Large intestine (tissue), 3 donors: ENCODE measurements at regions not wholly inside any gene's neighbourhood (a gene's known extent, or its start where the extent isn't known, plus 50 kb on each side); places are given as distances from the start of the nearest gene placed in this dataset.
"Not testable (repeated sequence)": the region's sequence is repeated elsewhere in the genome, so short reads cannot be mapped to it uniquely, and the experiment has no call there.

ENCODE experiments used
- DNase-seq, 2 donors: peaks; one replicate each; pipeline versions ENCODE4 v3.0.0 to v3.0.0-alpha.2; 2013
- H3K27ac ChIP-seq: one replicate; pipeline ENCODE4 v1.5.1; 2013; ENCODE audit warnings: low read length
- H3K27me3 ChIP-seq: 2 replicates; pipeline ENCODE4 v1.6.1; 2013; ENCODE audit warnings: low read length; ENCODE audit not compliant: control insufficient read depth, insufficient read depth
- H3K36me3 ChIP-seq: 2 replicates; pipeline ENCODE4 v1.6.1; 2013; ENCODE audit warnings: low read length; ENCODE audit not compliant: control insufficient read depth, insufficient read depth
- H3K4me1 ChIP-seq: one replicate; pipeline ENCODE4 v1.6.1; 2013; ENCODE audit warnings: low read length; ENCODE audit not compliant: control insufficient read depth, insufficient read depth
- H3K4me3 ChIP-seq: one replicate; pipeline ENCODE4 v1.5.1; 2013; ENCODE audit warnings: low read length
- H3K9me3 ChIP-seq: one replicate; pipeline ENCODE4 v1.6.1; 2013; ENCODE audit warnings: mild to moderate bottlenecking, low read depth, low read length, moderate library complexity; ENCODE audit not compliant: control insufficient read depth
- WGBS: methylation state at CpG from one replicate; pipeline ENCODE4 v1.1.5; 2013; ENCODE audit warnings: low lambda C conversion rate; ENCODE audit not compliant: insufficient coverage; 5-methylcytosine and 5-hydroxymethylcytosine counted together

DNA sequence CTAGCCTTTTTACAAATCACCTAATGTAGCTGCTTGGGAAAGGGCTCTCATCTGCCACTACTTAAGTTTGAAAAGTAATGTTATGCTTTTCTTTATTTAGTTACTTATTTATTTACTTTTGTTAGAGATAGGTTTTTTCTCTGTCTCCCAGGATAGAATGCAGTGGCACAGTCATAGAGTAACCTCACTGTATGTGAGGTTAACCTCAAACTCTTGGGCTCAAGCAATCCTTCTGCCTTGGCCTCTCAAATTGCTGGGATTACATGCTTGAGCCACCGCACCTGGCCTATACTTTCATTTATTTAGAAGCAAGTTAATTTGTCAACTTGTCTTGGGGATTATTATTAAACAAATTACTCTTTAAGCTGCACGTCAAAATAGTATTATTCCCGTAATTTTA lies 1814.6 kb downstream of the KHDRBS2 start:
- not testable (repeated sequence) for H3K4me3 ChIP-seq, H3K27me3 ChIP-seq, H3K36me3 ChIP-seq, H3K4me1 ChIP-seq, DNase-seq, H3K9me3 ChIP-seq, H3K27ac ChIP-seq
- WGBS, result no CpG with 5 or more reads among the region's 3 CpGs

DNA sequence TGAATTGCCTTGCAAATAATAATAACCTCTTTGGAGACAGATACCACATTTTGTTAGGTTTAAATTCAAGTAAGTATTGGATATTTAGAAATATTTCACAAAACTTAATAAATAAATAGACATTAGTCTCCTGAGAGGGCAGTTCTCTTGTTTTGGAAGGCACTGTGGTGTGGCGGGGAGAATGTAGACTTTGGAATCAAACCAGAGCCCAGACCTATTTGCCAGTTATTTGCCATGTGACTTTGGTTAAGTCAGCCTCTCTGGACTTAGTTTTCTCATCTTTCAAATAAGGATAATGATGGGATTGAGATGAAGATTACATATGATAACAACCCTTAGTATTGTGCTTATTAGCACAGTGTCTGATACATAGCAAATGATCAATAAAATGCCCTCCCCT lies 1835.6 kb downstream of the KHDRBS2 start:
- H3K27ac ChIP-seq, H3K36me3 ChIP-seq, H3K4me3 ChIP-seq, H3K4me1 ChIP-seq, DNase-seq, H3K9me3 ChIP-seq, H3K27me3 ChIP-seq: not testable (repeated sequence)
- no CpG with 5 or more reads among the region's 1 CpG for WGBS

DNA sequence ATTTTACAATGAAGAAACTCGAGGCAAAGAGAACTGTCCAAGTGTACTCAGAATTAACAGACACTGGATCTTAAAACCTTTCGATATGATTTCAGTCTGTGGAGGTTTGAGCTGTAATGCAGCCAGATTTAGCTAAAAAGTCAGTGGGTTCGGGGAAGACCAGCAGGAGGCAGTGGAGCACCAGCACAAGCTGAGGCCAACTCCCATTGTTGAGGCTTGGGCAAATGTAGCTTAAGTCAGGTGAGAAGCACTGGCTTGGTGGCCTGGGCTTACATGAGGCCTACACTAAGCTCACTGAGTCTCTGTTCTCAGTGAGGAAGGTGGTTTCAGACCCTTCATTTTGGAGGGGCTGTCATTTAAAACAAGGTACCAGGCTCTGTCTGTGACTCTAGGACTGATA lies 1841.5 kb downstream of the KHDRBS2 start:
- H3K27me3 ChIP-seq, DNase-seq, H3K4me1 ChIP-seq, H3K9me3 ChIP-seq, H3K27ac ChIP-seq, H3K4me3 ChIP-seq, H3K36me3 ChIP-seq: not testable (repeated sequence)
- WGBS, result no CpG with 5 or more reads among the region's 3 CpGs

DNA sequence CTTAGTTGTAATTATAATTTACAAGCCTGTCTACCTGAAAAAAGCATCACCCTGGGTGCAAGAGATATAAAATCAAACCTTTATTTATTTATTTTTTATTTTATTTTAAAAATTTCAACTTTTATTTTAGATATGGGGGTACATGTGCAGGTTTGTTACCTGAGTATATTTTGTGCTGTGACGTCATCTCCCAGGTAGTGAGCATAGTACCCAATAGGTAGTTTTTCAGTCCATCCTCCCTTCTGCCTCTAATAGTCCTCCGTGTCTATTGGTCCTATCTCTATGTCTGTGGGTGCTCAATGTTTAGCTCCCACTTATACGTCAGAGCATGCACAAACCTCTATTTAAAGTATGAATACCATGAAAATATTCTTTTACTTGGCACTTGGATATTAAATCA lies 1846.3 kb downstream of the KHDRBS2 start:
- H3K9me3 ChIP-seq, H3K36me3 ChIP-seq, H3K4me3 ChIP-seq, DNase-seq, H3K27ac ChIP-seq, H3K27me3 ChIP-seq, H3K4me1 ChIP-seq: not testable (repeated sequence)
- no CpG with 5 or more reads among the region's 3 CpGs for WGBS

DNA sequence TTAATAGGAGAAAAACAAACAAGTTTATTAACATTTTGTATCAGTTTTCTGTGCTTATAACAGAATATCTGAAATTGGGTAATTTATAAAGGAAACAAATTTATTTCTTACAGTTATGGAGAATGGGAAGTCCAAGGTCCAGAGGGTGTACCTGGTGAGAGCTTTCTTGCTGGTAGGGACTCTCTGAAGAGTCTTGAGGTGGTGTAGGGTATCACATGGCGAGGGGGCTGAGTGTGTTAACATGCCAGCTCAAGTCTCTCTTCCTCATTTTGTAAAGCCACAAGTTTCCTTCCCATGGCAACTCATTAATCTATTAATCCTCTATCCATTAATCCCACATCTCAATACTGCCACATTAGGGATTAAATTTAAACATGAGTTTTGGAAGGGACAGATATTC lies 1863.3 kb downstream of the KHDRBS2 start:
- H3K36me3 ChIP-seq, H3K27ac ChIP-seq, H3K9me3 ChIP-seq, H3K27me3 ChIP-seq, H3K4me3 ChIP-seq, H3K4me1 ChIP-seq, DNase-seq: not testable (repeated sequence)
- WGBS, result no CpG with 5 or more reads among the region's 1 CpG

DNA sequence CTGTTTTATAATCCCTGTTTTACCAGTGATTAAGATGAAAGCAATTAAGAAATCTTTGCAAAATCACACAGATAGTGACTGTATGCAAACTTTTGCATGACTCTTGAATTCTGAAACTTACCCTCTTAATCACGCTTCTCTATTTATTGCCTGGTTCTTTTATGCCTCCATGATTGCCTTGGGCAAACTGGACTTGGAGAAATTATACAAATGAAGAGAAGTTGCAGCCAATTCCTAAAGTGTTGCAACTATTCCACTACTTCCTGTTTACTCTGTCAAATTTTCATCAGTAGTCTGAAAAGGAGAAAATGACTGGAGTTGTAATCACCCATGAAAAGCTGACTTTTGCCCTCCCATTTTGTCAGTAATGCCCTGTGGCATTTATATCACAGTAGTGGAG lies 1869.9 kb downstream of the KHDRBS2 start:
- not testable (repeated sequence) for H3K4me1 ChIP-seq, H3K4me3 ChIP-seq, H3K27ac ChIP-seq, H3K27me3 ChIP-seq, H3K9me3 ChIP-seq, DNase-seq, H3K36me3 ChIP-seq
- WGBS, result no CpG with 5 or more reads among the region's 1 CpG

DNA sequence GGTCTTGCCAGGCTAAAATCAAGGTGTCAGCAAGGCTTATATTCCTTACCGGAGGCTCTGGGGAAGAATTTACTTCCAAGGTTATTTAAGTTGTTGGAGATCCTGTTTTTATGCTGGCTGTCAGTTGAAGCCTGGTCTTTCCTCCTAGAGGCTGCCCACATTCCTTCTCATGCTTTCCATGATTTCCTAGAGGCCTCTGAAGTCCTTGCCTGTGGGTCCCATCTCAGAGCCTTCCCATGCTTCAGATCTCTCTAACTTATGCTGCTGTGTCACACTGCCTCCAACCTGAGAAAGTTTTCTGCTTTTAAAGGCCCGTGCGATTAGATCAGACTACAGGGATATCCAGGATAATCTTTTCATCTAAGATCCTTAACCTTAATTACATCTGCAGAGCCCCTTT lies 1877.3 kb downstream of the KHDRBS2 start:
- not testable (repeated sequence) for H3K4me1 ChIP-seq, DNase-seq, H3K27me3 ChIP-seq, H3K27ac ChIP-seq, H3K9me3 ChIP-seq, H3K4me3 ChIP-seq, H3K36me3 ChIP-seq
- no CpG with 5 or more reads among the region's 3 CpGs for WGBS

DNA sequence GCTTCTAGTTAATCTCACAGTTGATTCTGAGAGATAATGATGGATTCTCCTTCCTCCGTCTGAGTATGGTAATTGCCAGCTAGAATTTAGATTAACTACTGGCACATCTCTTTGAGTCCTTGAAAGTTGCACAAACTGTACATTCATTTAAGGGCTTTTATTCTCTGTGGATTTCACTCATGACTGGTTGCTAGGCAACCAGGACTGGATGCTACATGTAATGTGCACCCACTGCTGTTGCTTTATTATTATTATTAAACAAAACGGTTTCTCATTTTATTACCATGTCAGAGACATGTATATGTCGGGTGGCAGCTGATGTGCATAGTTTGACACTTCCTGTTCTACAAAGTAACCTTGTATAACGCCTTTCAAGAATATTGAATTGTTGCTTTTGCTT lies 1882.8 kb downstream of the KHDRBS2 start:
- DNase-seq, H3K27ac ChIP-seq, H3K4me3 ChIP-seq, H3K4me1 ChIP-seq, H3K9me3 ChIP-seq, H3K27me3 ChIP-seq, H3K36me3 ChIP-seq: not testable (repeated sequence)
- 83% methylated on average over 1 of the region's 4 CpGs for WGBS

DNA sequence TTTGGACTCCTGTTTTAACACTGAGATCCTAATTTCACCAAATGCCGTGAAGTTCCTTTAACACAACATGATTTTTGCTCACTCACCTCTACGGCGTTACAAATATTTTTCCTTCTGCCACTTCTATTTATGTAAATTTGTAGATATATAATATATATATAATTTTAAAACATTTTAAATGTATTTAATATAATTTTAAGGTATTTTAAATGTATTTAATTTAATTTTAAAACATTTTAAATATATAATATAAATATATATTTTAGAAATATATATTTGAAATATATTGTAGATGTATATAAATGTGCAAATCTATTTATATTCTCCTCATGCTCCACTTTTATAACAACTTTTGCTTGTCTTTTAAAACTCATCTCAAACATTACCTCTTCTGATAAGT lies 1883.5 kb downstream of the KHDRBS2 start:
- 100% methylated on average over 3 of the region's 3 CpGs for WGBS

DNA sequence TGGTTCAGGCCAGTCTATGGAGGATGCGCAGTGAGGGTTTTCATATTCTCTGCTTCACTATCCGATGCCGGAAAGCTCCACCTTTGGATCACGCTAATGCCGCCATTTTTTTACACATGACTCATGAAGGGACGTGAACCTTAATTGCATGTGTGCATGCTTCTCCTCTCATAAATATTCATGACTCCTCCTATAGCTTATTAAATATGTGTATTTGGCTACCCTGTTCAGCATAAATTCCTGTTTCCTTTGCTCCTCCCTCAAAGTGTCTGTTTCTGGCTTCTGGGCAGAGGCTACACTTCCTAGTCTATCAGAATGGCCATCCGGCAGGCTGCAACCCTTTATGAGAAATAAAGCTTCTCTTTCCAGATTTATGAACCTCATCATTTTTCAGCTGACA lies 1890.8 kb downstream of the KHDRBS2 start:
- not testable (repeated sequence) for H3K4me1 ChIP-seq, H3K27ac ChIP-seq, H3K9me3 ChIP-seq, H3K27me3 ChIP-seq, DNase-seq, H3K36me3 ChIP-seq, H3K4me3 ChIP-seq
- no CpG with 5 or more reads among the region's 7 CpGs for WGBS

More for the DNA sequence above, 1883.5 kb downstream of the KHDRBS2 start:
- not testable (repeated sequence) for H3K27ac ChIP-seq, H3K4me3 ChIP-seq, H3K4me1 ChIP-seq, H3K27me3 ChIP-seq, H3K36me3 ChIP-seq, DNase-seq, H3K9me3 ChIP-seq

DNA sequence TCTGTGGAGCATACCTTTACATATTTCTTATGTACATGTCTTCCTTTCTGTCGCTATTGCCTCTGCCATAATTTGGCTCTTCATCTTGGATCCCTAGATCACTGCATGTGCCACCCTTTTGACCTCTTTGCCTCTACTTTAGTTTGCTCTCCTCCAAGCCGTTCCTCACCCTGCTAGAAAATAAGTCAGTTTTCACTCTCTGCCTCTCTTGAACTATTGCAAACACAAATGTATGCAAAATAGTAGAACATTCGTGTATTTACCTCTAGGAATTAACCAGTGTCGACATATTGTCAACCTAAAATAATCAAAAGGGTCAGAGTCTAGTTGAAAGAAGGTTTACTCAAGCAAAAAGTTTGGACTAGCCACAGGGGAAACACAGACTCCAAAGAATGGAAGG lies 1893.1 kb downstream of the KHDRBS2 start:
- H3K9me3 ChIP-seq, DNase-seq, H3K36me3 ChIP-seq, H3K4me3 ChIP-seq, H3K27me3 ChIP-seq, H3K4me1 ChIP-seq, H3K27ac ChIP-seq: not testable (repeated sequence)
- 80% methylated on average over 2 of the region's 4 CpGs for WGBS
